Upper lobe of left lung (tissue), 4 donors: ENCODE measurements at regions not wholly inside any gene's neighbourhood (a gene's known extent, or its start where the extent isn't known, plus 50 kb on each side); places are given as distances from the start of the nearest gene placed in this dataset.

Experiments
- EP300 ChIP-seq, 4 donors: sonication (generic); formaldehyde crosslinking; IDR thresholded peaks; one replicate each; pipeline ENCODE4 v1.5.1; 2017; ENCODE audit warnings: antibody characterized with exemption in 4 of 4, control low read depth in 2 of 4
- POLR2A ChIP-seq, 4 donors: fragments of 450-650 bp; IDR thresholded peaks; one replicate each; pipeline ENCODE4 v1.5.1; 2016 to 2017; ENCODE audit warnings: antibody characterized with exemption in 4 of 4, mild to moderate bottlenecking in 2 of 4
- POLR2AphosphoS5 ChIP-seq, 2 donors: sonication (generic); formaldehyde crosslinking; IDR thresholded peaks; one replicate each; pipeline ENCODE4 v1.5.1; 2017; ENCODE audit warnings: antibody characterized with exemption in 2 of 2
- TF ChIP-seq, protein P1 (sequence below), 6 experiments: fragments of 450-650 bp in 4 of 6; fragments of 200-600 bp in 2 of 6; sonication (generic) in 2 of 6; IDR thresholded peaks; one replicate each; pipeline ENCODE4 v1.5.1; 2016 to 2019; ENCODE audit warnings: antibody characterized with exemption in 6 of 6

DNA sequence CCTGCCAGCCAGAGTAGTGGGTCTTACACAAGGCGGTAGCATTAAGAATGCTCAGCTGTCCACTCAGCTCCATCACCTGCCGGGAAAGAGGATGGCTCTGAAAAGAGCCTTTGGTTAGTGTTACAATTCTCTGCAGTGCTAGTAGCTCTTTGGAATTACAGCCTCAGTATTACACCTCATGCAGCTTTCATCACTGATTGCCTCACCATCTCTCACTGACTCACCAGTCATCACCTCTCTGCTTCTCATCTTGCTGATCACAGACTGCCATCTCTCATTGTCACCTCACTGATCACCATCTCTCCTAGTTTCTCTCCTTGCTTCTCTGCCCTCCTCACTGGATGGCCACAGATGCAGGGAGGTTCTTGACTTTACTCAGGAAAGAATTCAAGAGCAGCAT, 573.5 kb upstream of the SETBP1 start:
- no peak for TF ChIP-seq POLR2A (IDR thresholded peaks at IDR 0.05)
- TF ChIP-seq, protein P1, sequence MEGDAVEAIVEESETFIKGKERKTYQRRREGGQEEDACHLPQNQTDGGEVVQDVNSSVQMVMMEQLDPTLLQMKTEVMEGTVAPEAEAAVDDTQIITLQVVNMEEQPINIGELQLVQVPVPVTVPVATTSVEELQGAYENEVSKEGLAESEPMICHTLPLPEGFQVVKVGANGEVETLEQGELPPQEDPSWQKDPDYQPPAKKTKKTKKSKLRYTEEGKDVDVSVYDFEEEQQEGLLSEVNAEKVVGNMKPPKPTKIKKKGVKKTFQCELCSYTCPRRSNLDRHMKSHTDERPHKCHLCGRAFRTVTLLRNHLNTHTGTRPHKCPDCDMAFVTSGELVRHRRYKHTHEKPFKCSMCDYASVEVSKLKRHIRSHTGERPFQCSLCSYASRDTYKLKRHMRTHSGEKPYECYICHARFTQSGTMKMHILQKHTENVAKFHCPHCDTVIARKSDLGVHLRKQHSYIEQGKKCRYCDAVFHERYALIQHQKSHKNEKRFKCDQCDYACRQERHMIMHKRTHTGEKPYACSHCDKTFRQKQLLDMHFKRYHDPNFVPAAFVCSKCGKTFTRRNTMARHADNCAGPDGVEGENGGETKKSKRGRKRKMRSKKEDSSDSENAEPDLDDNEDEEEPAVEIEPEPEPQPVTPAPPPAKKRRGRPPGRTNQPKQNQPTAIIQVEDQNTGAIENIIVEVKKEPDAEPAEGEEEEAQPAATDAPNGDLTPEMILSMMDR (IDR thresholded peaks at IDR 0.05) = no peak
- no peak for TF ChIP-seq EP300 (IDR thresholded peaks at IDR 0.05)
- TF ChIP-seq POLR2AphosphoS5 (IDR thresholded peaks at IDR 0.05) = no peak
